ENCODE measurements at regions not wholly inside any gene's neighbourhood (a gene's known extent, or its start where the extent isn't known, plus 50 kb on each side); places are given as distances from the start of the nearest gene placed in this dataset.

DNA sequence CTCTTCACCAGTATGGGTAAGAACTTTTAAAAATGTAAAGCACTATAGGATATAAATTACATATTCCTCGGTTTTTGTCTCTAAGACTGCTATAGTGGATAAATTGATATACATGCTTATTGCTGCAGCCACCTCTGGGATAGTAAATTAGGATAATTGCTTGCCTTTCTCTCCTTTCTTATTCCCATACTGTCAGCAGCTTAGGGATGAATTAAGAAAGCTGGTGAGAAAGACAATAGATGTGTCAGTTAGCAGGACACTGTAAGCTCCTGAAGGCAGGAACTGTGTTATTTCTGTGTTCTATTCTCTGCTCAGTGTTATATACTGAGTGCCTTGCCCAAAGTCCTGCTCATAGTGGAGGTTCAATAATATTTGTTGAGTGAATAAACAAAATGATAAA, 828.6 kb upstream of the ACVR2A start:
- Histone ChIP-seq H3K27ac (no peak overlapping the region), H3K9me3 (no peaks in the 10 kb centered on the region), H3K36me3 (no peaks in the 10 kb centered on the region), H3K4me3 (no peak overlapping the region), H3K27me3 (no peaks in the 10 kb centered on the region), H3K4me1 (no peaks in the 10 kb centered on the region)
- intact Hi-C loops (cut with DNase I; ENCODE audit: low total_unique reads) = no loop called here
- TF ChIP-seq POLR2AphosphoS5 (IDR thresholded peaks at IDR 0.05) = no peak
- TF ChIP-seq, protein P1, sequence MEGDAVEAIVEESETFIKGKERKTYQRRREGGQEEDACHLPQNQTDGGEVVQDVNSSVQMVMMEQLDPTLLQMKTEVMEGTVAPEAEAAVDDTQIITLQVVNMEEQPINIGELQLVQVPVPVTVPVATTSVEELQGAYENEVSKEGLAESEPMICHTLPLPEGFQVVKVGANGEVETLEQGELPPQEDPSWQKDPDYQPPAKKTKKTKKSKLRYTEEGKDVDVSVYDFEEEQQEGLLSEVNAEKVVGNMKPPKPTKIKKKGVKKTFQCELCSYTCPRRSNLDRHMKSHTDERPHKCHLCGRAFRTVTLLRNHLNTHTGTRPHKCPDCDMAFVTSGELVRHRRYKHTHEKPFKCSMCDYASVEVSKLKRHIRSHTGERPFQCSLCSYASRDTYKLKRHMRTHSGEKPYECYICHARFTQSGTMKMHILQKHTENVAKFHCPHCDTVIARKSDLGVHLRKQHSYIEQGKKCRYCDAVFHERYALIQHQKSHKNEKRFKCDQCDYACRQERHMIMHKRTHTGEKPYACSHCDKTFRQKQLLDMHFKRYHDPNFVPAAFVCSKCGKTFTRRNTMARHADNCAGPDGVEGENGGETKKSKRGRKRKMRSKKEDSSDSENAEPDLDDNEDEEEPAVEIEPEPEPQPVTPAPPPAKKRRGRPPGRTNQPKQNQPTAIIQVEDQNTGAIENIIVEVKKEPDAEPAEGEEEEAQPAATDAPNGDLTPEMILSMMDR (IDR thresholded peaks at IDR 0.05) = no peak
- no peak for TF ChIP-seq POLR2A (IDR thresholded peaks at IDR 0.05)
- DNase-seq (ENCODE audit: low spot score in 2 of 2) = no peak

DNA sequence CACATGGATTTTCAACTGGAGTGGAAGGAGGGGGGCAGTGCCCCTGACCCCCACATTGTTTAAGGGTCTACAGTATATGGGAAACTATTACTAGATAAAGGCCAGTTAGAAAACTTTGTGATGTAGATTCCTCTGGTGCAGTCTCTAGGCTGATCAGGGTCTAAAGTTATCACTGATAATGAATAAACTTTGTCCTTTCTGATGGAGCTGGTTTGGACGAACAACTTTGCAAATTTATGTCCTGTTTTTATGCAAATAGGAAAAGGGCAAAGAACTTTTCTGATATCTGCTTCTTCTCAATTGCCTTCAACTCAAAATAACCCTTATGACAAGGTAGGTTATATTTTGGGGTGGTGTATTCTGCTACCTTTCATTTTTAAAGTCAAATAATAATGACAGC, 829.2 kb upstream of the ACVR2A start:
- Histone ChIP-seq H3K4me3 (no peak overlapping the region), H3K4me1 (no peaks in the 10 kb centered on the region), H3K27ac (no peak overlapping the region), H3K9me3 (no peaks in the 10 kb centered on the region), H3K36me3 (no peaks in the 10 kb centered on the region), H3K27me3 (no peaks in the 10 kb centered on the region)
- intact Hi-C loops (cut with DNase I; ENCODE audit: low total_unique reads) = no loop called here
- TF ChIP-seq, protein P1 (IDR thresholded peaks at IDR 0.05) = no peak
- no peak for TF ChIP-seq POLR2A (IDR thresholded peaks at IDR 0.05)
- TF ChIP-seq POLR2AphosphoS5 (IDR thresholded peaks at IDR 0.05) = no peak
- DNase-seq (ENCODE audit: low spot score in 2 of 2) = no peak

DNA sequence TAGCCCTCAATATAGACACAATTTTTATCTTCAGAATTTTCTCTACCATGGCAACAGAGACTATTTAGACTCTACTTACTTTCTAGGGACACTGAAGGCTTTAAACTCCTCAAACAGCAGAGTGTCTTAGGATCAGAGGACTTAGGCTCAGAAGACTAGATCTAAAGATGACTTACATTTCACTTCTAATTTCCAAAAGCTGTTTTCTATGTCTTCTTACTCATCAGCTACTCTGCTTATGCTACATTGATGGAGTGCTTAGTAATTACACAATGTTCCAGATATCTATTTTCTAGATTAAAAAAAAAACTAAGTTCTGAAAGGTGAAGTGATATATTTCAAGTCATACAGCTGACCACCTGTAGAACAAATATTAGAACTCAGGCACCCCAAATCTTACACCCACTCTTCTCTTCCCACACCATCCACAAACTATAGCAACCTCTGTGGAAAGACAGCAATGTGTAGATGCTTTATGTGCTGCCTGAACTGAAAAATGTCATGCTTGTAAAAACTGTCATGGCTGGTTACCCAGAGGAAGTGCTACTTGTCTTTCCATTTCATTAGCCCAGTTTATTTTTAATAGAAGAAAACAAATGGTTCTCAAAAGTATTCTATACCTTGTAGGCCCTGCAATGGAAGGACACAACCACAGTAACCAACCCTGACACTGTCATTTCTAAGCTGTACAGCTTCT, 831.0 kb upstream of the ACVR2A start:
- intact Hi-C loops (cut with DNase I; ENCODE audit: low total_unique reads) = no loop called here
- no peak for DNase-seq (ENCODE audit: low spot score in 2 of 2)

DNA sequence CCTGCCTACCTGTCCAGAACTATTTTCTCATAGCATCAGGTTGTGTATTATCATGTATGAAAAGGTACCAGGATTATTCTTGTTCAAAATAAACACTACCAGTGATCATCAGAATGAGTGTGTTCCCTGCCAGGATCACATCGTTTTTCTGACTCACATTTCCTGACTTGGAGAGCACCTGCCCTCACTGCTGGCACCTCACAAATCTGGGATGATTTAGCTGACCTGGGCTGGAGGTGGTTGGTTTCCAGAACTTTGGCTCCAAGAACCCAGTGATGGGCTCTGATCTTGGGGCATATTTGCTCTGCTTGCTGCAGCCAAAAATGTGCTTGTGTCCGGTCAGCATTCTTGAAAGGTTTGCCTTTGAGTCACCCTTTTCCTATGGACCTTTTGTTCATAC, 836.3 kb upstream of the ACVR2A start:
- no peaks in the 10 kb centered on the region for H3K9me3 ChIP-seq
- TF ChIP-seq POLR2A (IDR thresholded peaks at IDR 0.05) (no peak), POLR2AphosphoS5 (IDR thresholded peaks at IDR 0.05) (no peak)
- TF ChIP-seq, protein P1 (IDR thresholded peaks at IDR 0.05) = no peak
- H3K36me3 ChIP-seq = no peaks in the 10 kb centered on the region
- no peaks in the 10 kb centered on the region for H3K27me3 ChIP-seq
- no peak overlapping the region for H3K27ac ChIP-seq
- H3K4me3 ChIP-seq = no peak overlapping the region
- intact Hi-C loops (cut with DNase I; ENCODE audit: low total_unique reads) = no loop called here
- H3K4me1 ChIP-seq = no peaks in the 10 kb centered on the region
- no peak for DNase-seq (ENCODE audit: low spot score in 2 of 2)

More for the DNA sequence above, 831.0 kb upstream of the ACVR2A start:
- Histone ChIP-seq H3K9me3 (no peaks in the 10 kb centered on the region), H3K4me3 (no peak overlapping the region), H3K36me3 (no peaks in the 10 kb centered on the region), H3K27ac (no peak overlapping the region), H3K4me1 (no peaks in the 10 kb centered on the region), H3K27me3 (no peaks in the 10 kb centered on the region)
- TF ChIP-seq POLR2A (IDR thresholded peaks at IDR 0.05) (no peak), POLR2AphosphoS5 (IDR thresholded peaks at IDR 0.05) (no peak)
- TF ChIP-seq, protein P1 (IDR thresholded peaks at IDR 0.05) = no peak

DNA sequence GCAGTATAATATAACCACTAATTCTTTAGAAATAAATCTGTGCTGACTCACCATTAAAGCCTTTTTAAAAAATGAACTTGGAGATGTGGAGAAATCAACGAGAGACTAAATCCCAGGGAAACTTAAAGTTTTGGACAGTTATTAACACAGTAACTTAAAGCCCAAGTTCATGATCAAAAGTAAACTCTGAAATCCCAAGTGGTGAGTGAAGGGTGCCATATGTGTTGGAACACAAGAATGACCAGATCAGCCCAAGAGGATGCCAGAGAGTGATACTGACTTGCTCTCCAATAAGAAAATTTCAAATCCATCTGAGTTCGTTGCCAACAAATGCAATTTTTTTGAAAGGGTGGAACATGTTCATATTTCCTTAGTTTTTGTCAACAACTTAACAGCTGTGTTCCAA, 838.1 kb upstream of the ACVR2A start:
- Histone ChIP-seq H3K27me3 (no peaks in the 10 kb centered on the region), H3K4me3 (no peak overlapping the region), H3K27ac (no peak overlapping the region), H3K36me3 (no peaks in the 10 kb centered on the region), H3K4me1 (no peaks in the 10 kb centered on the region), H3K9me3 (no peaks in the 10 kb centered on the region)
- DNase-seq (ENCODE audit: low spot score in 2 of 2) = no peak
- intact Hi-C loops (cut with DNase I; ENCODE audit: low total_unique reads) = no loop called here
- no peak for TF ChIP-seq POLR2AphosphoS5 (IDR thresholded peaks at IDR 0.05)
- TF ChIP-seq, protein P1 (IDR thresholded peaks at IDR 0.05) = no peak
- TF ChIP-seq POLR2A (IDR thresholded peaks at IDR 0.05) = no peak
